IPS-18c (cell line): ENCODE measurements at regions not wholly inside any gene's neighbourhood (a gene's known extent, or its start where the extent isn't known, plus 50 kb on each side); places are given as distances from the start of the nearest gene placed in this dataset.

Experiments
- H3K4me3 ChIP-seq: 2 replicates; pipeline ENCODE4 v1.7.0; 2013; ENCODE audit warnings: low read depth, mild to moderate bottlenecking, low read length, moderate library complexity; ENCODE audit not compliant: insufficient read depth
- H3K9me3 ChIP-seq: one replicate; pipeline ENCODE4 v1.6.1; 2013; ENCODE audit warnings: mild to moderate bottlenecking, low read length, moderate library complexity; ENCODE audit not compliant: control insufficient read depth, insufficient read depth

DNA sequence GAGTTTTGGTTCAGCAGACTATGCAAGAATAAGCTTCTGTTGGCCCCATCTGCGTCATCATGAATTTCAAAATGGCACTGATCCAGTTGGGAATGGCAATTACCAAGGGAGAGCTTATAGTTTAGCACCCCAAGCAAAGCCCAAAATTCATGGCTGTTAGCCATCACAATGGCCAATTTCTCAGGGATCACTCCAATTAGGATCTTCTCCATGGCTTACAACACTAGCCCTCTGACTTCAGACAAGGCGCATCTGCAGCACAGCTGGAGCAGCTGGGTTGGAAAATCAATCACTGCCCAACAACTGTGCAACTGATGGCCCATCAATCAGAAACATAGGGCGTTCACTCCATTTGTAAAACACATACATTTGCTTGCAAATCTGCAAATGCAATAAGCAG, 273.6 kb downstream of the SRBD1 start:
- no peak overlapping the region for H3K4me3 ChIP-seq
- no peaks in the 10 kb centered on the region for H3K9me3 ChIP-seq

DNA sequence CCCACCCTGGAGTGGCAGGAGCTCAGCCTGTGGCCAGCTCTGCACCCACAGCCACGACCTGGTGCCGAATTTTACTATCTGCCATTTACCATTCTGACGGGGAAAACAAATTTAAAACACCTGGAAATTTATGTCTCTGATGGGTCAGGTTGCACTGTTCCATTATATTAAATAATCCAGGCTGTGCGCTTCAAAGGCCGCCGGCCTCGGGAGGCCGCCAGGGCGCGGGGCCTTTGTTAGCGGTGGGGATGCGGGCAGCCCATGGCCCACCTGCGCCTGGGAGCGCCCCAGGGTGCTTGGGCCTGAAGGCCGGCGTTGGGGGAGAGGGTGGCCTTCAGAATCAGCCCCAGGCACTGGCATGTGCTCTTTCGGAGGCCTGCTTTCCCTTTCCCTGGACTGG, 276.9 kb downstream of the SRBD1 start:
- H3K9me3 ChIP-seq: no peaks in the 10 kb centered on the region
- no peak overlapping the region for H3K4me3 ChIP-seq

DNA sequence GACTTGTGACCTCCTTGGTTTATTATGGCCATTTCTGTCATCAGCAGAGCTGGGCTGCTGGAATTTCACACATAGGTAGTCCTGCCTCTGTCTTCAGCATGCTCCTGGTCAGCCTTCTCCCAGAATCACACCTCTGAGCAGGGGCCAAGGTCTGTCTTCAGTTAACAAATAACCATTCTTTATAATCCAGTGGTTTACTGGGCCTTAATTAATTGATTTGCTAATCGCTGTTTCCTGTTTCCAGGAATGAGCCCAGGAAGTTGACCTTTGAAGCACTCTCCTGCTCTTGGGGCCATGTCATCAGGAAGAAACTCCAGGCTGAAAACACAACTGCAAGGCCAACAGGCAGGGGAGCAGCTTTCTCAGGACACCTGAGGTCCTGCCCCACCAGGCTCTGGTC, 278.5 kb downstream of the SRBD1 start:
- Histone ChIP-seq H3K4me3 (no peak overlapping the region), H3K9me3 (no peaks in the 10 kb centered on the region)

DNA sequence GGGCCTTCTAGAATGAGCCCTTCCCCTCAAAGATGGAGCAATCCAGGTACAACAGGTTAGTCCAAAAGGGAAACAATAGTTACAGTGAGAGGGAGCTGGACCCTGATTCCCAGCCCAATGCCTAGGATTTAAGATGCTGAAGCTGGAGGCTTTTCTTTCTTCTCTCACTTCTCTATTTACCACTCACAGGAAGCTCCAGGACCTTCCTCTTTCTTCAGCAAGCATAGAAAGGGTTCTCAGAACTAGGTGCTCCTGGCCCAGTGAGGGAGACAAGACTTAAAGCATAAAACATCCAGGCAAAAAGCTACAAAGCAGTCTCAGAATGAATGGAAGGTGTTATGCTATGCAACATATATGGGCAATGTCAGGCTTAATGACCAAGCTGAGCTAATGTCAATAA, 279.0 kb downstream of the SRBD1 start:
- no peaks in the 10 kb centered on the region for H3K9me3 ChIP-seq
- no peak overlapping the region for H3K4me3 ChIP-seq

DNA sequence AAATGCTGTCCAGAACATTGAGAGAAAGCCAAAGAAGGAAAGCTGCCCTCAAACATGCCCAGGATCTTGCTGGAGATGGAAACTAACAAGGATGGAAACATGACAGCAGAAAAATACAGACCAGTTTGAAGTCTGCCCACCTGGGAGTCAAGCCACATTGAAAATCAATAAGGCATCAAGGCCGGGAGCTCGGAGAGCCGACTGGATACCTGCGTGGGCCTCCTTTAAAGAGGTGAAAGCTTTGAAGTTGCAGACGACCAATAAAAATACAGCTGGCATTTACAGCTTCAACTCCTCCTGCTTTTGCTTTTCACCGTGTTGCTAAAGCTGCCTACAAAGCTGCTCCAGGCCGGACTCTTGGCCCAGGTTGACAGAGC, 279.7 kb downstream of the SRBD1 start:
- H3K9me3 ChIP-seq: no peaks in the 10 kb centered on the region
- H3K4me3 ChIP-seq: no peak overlapping the region

DNA sequence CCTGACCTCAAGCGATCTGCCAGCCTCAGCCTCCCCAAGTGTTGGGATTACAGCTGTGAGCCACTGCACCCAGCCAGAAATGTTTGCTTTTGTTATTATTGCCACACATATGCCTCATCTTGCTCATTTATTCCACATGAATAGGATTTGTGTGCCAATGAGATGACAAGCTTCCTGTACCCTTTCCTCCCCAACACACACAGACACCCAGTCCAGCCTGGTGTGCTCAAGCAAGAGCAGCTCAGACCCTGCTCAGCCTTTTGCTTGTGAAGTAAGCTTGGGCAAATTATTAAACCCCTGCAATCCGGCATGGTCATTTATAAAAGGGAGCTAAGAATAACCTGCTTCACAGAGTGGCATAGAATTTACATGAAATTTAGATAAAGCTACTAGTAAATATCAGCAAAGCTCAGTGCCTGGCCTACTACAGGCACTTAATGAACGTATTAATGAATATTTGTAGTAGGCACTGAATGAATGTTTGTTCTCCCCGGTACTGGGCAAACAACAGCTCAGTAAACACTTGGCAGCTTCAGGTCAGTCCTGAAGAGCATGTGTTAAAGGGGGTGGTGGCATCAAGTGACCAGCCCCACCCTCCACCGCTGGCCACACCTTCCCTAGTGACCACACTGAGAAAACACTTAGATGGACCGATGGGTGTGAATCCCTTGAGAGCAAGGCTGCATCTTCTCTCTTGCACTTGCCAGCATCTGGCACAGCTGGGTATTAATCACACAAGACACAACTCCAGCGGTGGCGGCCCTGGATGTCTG, 280.2 kb downstream of the SRBD1 start:
- H3K9me3 ChIP-seq: no peaks in the 10 kb centered on the region
- H3K4me3 ChIP-seq: no peak overlapping the region

DNA sequence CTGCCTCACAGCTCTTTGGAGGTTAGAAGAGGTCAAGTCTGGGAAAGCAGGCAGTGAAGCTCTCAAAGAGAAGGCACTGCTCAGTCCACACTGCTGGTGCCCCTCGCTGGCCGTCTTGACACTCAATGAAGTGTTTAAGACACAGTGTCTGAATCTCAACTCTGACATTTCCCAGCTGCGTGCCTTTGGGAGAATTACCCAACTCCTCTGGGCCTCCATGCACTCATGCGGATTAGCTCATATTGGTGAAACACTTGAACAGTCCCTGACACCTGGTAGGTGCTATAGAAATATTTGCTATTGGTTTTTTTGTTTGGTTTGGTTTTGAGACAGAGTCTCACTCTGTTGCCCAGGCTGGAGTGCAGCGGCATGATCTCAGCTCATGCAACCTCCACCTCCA, 281.0 kb downstream of the SRBD1 start:
- no peak overlapping the region for H3K4me3 ChIP-seq
- no peaks in the 10 kb centered on the region for H3K9me3 ChIP-seq

DNA sequence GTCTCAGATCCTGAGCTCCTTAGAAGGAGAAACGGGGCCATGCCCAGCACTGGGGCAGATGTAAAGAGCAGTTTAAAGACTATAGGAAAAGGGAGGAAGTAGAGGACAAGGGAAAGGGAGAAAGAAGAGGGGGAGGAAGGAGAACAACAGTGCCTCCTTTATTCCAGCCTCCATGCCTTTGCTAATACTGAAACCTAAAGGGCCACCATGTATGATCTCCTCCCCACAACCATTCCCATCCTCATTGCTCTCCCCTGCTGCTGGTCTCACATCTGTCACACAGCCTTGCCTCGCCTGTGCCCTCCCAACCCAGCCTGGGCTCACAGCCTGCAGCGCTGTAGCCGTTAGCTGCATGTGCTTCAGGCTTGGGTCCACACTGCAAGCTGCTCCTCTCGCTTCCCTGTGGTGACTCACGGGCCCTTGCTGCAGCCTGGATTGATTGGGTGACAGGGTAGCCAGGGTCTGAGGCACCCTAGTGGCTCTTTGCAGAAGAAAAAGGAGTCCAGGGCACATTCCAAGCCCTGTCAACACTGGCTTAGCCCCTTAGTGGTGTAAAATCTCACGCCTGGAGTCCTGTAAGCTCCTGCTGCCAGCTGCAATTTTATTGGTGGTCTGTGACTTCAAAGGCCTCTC, 281.9 kb downstream of the SRBD1 start:
- H3K9me3 ChIP-seq: no peaks in the 10 kb centered on the region
- H3K4me3 ChIP-seq: no peak overlapping the region

DNA sequence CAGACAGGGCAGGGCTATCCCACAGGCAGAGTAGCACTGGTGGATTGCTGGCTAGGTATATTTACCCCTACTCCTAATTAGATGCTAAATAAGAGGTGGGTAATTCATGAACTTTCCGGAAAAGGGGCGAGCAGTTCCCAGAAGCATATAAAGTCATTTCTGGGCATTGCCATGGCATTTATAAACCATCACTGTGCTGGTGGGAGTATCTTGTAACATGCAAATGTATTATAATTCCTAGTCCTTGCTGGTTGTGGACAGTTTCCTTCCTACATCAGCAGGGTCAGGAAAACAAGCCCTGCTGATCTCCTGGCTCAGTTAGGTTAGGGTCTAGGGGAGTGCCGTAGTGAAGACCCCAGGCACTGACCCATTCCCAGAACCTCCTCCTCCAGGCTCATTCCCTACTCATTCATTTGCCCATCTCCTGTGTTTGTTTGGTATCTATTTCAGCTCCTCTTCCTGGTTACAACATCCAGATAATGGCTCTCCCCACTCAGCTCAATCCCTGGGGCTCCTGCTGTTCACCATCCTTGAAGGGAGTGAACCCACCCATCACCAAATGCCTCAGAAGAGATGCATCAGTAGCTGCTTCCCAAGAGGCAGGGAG, 282.7 kb downstream of the SRBD1 start:
- Histone ChIP-seq H3K9me3 (no peaks in the 10 kb centered on the region), H3K4me3 (no peak overlapping the region)

DNA sequence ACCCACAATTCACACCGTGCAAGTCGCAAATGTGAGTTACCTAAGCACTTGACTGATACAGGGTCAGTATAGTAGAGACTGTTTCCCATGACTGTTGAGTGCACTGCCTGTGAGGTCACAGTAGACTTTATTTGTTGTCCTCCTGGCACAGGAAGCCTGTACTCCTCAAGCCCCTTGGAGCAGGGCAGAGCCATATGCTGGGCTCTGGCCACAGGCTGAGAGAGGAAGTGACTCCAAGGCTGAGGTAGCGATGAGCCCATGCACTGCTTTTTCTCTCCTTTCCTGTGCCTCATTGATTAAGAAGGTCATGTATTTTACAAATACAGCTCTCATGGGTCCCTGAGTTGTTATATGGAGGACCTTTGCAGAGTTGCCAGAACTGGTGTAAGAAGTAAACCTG, 287.7 kb downstream of the SRBD1 start:
- no peak overlapping the region for H3K4me3 ChIP-seq

DNA sequence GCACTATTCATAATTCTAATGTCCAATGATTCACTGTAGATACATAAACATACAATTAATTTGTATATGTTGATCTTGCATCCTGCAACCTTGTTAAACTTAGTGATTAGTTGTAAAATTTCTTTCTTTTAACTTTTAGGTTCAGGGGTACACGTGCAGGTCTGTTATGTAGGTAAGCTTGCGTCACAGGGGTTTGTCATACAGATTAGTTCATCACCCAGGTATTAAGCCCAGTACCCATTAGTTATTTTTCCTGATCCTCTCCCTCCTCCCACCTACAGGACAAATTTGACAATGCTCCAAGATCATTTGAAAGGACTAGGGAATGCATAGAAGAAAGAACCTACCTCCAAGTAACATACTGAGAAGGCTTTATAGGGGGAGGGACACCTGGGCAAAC, 290.1 kb downstream of the SRBD1 start:
- Histone ChIP-seq H3K9me3 (peaks cover 5% of the 10 kb centered on the region), H3K4me3 (no peak overlapping the region)

More for the DNA sequence above, 287.7 kb downstream of the SRBD1 start:
- H3K9me3 ChIP-seq: peaks cover 3% of the 10 kb centered on the region

DNA sequence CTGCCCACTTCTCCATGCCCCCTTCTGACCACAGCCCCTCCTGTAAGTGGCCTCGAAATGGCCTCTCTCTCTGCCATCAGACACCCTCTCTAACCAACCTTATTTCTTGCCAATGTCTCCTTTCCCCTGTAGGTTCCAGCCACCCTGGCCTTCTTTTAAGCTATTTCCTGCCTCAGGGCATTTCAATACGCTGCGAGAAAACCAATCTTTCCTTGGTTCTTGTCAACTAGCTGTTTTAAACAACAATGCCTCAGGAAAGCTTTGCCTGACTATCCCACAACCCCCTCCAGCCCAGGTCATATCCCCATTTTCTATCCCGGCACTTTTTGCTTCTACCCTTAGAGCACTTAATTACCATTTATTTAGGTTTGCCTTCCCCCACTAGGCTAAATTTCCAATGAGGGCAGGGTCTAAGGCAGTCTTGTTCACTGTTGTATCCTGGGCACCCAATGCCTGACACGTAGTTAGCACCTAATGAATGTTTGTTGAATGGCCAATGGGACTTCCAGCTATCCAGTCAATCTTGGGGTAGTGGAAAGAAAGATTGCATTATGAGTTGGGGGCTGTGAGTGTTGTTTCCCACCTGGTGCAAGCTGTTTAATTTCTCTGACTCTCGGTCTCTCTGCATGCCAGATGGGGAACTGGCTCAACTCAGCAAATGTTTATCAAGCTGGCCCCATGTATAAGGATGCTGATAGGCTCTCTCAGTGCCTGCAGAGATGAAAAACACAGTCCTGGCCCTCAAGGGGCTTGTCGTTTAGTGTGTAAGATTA, 291.2 kb downstream of the SRBD1 start:
- no peak overlapping the region for H3K4me3 ChIP-seq
- peaks cover 5% of the 10 kb centered on the region for H3K9me3 ChIP-seq

DNA sequence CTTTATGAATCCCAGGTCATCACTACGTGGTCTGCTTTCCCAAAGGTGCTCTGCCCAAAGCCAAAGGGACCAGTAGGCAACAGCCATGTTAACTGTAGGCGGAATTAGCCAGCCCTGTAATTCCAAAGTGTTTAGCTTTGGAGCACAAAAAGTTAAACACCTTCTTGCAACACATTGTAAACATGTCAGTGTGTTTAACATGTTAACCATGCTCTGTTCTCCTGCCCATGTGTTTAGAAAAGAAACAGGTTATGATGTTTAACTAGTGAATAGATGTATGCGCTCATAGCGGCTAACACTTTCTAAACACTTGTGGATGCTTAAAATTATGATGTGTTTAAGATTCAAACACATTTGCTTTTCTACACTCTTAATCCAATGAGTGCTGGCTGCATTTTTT, 292.4 kb downstream of the SRBD1 start:
- H3K4me3 ChIP-seq: no peak overlapping the region

DNA sequence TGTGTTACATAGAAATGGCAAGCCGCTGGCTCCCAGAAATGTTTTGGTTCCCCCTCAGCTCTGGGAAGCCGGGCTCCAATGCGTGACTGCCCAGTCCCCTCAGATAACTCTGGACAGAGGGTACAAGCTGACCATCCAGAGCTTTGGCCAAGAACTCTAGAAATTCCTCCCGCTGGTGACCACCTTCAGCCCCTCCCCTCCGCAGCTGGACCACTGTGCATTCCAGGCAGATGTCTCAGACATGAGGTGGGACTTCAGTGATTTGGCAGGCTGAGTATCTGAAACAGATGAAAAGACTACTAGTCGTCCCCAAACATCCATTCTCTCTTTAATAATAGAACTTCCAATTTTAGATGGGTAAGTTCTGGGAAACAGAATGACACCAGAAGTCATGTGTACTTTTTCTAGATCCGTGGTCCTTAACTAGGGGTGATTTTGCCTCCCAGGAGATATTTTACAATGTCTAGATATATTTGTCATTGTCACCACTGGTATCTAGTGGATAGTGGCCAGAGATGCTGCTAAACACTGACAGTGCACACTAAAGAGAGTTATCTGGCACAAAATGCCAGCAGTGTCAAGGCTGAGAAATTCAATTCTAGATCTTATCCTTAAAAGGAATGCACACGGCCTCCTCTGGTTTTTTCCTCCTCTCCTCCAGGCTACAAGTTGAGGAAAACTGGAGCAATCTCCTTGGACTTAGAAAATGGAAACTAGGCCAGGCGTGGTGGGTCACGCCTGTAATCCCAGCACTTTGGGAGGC, 294.3 kb downstream of the SRBD1 start:
- no peak overlapping the region for H3K4me3 ChIP-seq
- peaks cover 5% of the 10 kb centered on the region for H3K9me3 ChIP-seq

More for the DNA sequence above, 292.4 kb downstream of the SRBD1 start:
- H3K9me3 ChIP-seq: peaks cover 5% of the 10 kb centered on the region

DNA sequence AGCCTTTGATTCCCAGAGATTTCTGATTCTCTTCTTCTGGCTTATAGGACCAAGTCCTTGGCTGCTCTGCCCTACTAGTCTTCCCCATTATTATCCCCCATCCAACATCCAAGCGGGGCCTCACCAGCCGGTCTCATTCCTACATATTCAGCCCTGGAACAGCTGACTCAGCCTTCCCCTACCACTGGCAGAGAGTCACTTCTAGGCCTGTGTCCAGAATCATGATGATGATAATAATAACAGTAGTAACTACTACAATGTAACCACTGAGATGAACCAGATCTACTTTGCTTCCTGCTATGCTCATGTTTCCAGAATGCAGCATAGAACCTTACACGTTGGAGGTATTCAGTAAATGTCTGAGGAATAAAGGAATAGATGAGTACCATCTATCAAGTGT, 295.2 kb downstream of the SRBD1 start:
- H3K9me3 ChIP-seq: peaks cover 5% of the 10 kb centered on the region
- H3K4me3 ChIP-seq: no peak overlapping the region

DNA sequence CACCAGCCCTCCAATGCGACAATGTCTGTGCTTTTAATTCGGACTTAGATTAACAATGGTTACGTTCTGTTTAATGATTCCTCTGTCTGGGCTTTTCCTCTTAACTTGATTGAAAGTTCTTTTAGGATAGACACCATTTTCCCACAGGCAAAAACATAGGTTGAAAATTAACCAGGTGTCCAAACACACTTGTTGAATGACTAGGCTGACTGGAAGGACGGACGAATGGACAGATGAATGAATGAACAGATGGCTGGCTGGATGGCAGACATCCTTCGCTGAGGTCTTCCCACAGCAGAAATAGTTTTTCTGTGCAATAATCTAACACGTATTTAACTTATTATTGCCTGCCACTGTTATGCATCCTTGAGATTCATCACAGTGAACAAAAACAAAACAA, 298.8 kb downstream of the SRBD1 start:
- H3K9me3 ChIP-seq: no peaks in the 10 kb centered on the region
- no peak overlapping the region for H3K4me3 ChIP-seq

DNA sequence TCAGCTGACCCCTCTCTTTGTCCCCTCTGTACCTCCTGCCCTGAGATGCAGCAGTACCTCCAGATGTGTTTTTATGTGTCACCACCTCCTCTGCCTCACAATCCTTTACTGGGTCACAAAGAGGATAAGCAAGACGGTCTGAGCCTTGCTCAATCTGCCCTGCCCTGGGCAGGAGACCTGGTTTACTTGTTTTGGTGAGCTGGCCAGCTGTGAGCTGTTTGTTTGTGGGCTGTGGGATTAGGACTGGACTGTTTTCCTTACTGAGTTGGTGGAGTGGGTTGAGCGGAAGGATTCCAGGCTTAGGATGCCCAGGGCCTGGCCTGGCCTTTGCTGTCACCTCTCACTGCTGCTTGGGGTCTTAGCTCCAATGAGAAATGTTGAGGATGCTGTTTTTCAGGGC, 299.5 kb downstream of the SRBD1 start:
- Histone ChIP-seq H3K4me3 (no peak overlapping the region), H3K9me3 (no peaks in the 10 kb centered on the region)
